Inflammatory macrophage treated with lipopolysaccharide for 1 hour (primary cell): ENCODE measurements at regions not wholly inside any gene's neighbourhood (a gene's known extent, or its start where the extent isn't known, plus 50 kb on each side); places are given as distances from the start of the nearest gene placed in this dataset.

Source experiments
- DNase-seq, 2 donors: peaks; one replicate each; pipeline ENCODE4 v3.0.0-alpha.2; 2020 to 2022

DNA sequence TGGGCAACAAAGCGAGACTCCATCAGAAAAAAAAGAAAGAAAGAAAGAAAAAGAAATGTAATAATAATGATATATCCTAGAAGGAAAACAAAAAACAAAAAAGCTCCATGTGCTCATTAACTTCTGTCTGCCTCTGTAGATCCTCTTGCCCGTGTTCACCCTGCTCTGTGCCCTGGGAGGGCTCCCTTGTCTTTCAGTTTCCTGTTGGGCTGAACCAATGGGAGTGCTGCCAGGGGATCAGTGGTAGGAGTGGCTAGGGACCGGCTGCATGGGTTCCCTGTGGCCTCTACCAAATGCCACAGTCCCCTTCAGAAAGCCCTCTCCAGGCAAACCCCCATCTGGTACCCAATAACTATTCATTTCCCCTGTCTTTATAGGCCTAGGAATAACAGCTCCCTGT is 51.8 kb upstream of the PARD3 start:
- DNase-seq, result no peak
